Loucy (cell line): ENCODE measurements at regions not wholly inside any gene's neighbourhood (a gene's known extent, or its start where the extent isn't known, plus 50 kb on each side); places are given as distances from the start of the nearest gene placed in this dataset.

Experiments used
- EZH2phosphoT487 ChIP-seq: fragments of 200-600 bp; IDR thresholded peaks from 2 replicates; pipeline ENCODE4 v1.6.1; 2018; ENCODE audit warnings: antibody characterized with exemption, mild to moderate bottlenecking, moderate library complexity, borderline replicate concordance
- TF ChIP-seq, protein P1 (sequence below): fragments of 200-600 bp; sonication (generic); conservative IDR thresholded peaks from 2 replicates; pipeline ENCODE4 v1.5.1; 2014; ENCODE audit warnings: mild to moderate bottlenecking, antibody characterized with exemption, low read length

- TF ChIP-seq, protein P1, sequence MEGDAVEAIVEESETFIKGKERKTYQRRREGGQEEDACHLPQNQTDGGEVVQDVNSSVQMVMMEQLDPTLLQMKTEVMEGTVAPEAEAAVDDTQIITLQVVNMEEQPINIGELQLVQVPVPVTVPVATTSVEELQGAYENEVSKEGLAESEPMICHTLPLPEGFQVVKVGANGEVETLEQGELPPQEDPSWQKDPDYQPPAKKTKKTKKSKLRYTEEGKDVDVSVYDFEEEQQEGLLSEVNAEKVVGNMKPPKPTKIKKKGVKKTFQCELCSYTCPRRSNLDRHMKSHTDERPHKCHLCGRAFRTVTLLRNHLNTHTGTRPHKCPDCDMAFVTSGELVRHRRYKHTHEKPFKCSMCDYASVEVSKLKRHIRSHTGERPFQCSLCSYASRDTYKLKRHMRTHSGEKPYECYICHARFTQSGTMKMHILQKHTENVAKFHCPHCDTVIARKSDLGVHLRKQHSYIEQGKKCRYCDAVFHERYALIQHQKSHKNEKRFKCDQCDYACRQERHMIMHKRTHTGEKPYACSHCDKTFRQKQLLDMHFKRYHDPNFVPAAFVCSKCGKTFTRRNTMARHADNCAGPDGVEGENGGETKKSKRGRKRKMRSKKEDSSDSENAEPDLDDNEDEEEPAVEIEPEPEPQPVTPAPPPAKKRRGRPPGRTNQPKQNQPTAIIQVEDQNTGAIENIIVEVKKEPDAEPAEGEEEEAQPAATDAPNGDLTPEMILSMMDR: no peak
- TF ChIP-seq EZH2phosphoT487: no peak
Measured at GRCh38 chrX:13917507-13917906, 100.6 kb upstream of the GPM6B start.
